ENCODE measurements at regions not wholly inside any gene's neighbourhood (a gene's known extent, or its start where the extent isn't known, plus 50 kb on each side); places are given as distances from the start of the nearest gene placed in this dataset.

GRCh38 chr3:30226601-30227151 lies 379.7 kb upstream of the TGFBR2 start:
- no peak overlapping the region for H3K4me3 Mint-ChIP-seq
- H3K4me1 Mint-ChIP-seq = 0 out of 3 replicates have a peak, but pooled peaks cover 4% of the 10 kb centered on the region
- Histone ChIP-seq H4K20me1 (replicated peaks; ENCODE audit: insufficient read depth) (no peaks in the 10 kb centered on the region), H3K27ac (ENCODE audit: low read depth) (no peak overlapping the region), H3K4me3 (no peak overlapping the region), H3K79me2 (replicated peaks; ENCODE audit: insufficient read depth) (no peaks in the 10 kb centered on the region), H3K27me3 (ENCODE audit: insufficient read depth) (no peaks in the 10 kb centered on the region), H3K36me3 (ENCODE audit: insufficient read depth) (no peaks in the 10 kb centered on the region), H2AFZ (no peak overlapping the region), H3K9me2 (ENCODE audit: insufficient read depth) (no peaks in the 10 kb centered on the region), H3K4me1 (ENCODE audit: insufficient read depth) (peaks cover 4% of the 10 kb centered on the region; the same call in 1 of the 2 replicates), H3F3A (replicated peaks; ENCODE audit: low read depth) (no peaks in the 10 kb centered on the region), H3K4me2 (no peak overlapping the region)
- no peaks in the 10 kb centered on the region for H3K9me3 Mint-ChIP-seq
- ATAC-seq (no peak), DNase-seq (ENCODE audit: low spot score) (no peak)
- H3K36me3 Mint-ChIP-seq (ENCODE audit: low read depth) = no peaks in the 10 kb centered on the region
- TF ChIP-seq, protein P1, sequence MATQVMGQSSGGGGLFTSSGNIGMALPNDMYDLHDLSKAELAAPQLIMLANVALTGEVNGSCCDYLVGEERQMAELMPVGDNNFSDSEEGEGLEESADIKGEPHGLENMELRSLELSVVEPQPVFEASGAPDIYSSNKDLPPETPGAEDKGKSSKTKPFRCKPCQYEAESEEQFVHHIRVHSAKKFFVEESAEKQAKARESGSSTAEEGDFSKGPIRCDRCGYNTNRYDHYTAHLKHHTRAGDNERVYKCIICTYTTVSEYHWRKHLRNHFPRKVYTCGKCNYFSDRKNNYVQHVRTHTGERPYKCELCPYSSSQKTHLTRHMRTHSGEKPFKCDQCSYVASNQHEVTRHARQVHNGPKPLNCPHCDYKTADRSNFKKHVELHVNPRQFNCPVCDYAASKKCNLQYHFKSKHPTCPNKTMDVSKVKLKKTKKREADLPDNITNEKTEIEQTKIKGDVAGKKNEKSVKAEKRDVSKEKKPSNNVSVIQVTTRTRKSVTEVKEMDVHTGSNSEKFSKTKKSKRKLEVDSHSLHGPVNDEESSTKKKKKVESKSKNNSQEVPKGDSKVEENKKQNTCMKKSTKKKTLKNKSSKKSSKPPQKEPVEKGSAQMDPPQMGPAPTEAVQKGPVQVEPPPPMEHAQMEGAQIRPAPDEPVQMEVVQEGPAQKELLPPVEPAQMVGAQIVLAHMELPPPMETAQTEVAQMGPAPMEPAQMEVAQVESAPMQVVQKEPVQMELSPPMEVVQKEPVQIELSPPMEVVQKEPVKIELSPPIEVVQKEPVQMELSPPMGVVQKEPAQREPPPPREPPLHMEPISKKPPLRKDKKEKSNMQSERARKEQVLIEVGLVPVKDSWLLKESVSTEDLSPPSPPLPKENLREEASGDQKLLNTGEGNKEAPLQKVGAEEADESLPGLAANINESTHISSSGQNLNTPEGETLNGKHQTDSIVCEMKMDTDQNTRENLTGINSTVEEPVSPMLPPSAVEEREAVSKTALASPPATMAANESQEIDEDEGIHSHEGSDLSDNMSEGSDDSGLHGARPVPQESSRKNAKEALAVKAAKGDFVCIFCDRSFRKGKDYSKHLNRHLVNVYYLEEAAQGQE (IDR thresholded peaks at IDR 0.05; ENCODE audit: unreplicated experiment) = no peak
- TF ChIP-seq ETS1 (IDR thresholded peaks at IDR 0.05) (no peak), EZH2phosphoT487 (IDR thresholded peaks at IDR 0.05; ENCODE audit: unreplicated experiment) (no peak), JUNB (IDR thresholded peaks at IDR 0.05; ENCODE audit: unreplicated experiment) (no peak), STAT1 (IDR thresholded peaks at IDR 0.05; ENCODE audit: unreplicated experiment) (no peak), ZNF331 (CRISPR knock-in tag; IDR thresholded peaks at IDR 0.05; ENCODE audit: low read depth) (no peak), ZNF114 (CRISPR knock-in tag; IDR thresholded peaks at IDR 0.05) (no peak)
- H3K27me3 Mint-ChIP-seq (ENCODE audit: insufficient read depth, low read depth, poor library complexity) = no peaks in the 10 kb centered on the region
- H3K27ac Mint-ChIP-seq = no peak overlapping the region

DNA sequence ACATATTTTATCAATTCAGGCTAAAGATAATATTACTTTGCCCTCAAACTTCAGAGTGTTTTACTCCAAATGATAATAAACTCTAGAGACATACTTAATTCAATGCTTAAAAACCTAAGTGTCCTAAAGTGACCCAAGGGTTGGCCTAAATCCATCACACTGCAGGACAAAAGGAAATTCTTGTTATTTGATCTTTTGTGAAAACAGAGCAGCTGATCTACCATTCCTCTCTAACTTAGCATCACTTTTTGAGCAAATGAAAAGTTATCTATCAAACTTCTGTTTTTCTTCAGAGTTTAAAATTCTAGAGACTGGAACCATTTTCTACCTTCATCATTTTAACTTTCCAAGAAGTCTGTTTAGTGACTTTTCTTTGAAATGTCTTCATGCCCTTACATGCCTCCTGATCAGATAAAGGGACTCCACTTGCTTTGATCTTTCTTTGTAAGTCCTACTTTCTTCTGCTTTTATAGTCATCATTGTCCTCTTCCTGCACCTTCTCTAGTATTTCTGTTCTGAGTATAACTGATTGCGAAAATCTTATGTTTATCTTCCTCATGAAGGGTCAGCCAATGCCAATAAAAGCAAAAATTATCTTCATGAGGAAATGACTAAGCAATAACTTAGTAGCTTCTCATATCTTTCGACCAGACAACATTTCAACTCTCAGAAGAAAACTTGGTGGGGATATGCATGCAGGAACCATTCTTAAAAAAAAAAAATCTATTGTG lies 378.7 kb upstream of the TGFBR2 start:
- no peak overlapping the region for H3K27ac Mint-ChIP-seq
- H3K4me1 ChIP-seq (ENCODE audit: insufficient read depth) = peaks cover 13% of the 10 kb centered on the region
- no peaks in the 10 kb centered on the region for H3K9me2 ChIP-seq (ENCODE audit: insufficient read depth)
- no peaks in the 10 kb centered on the region for H3K36me3 ChIP-seq (ENCODE audit: insufficient read depth)
- no peak overlapping the region for H2AFZ ChIP-seq
- H4K20me1 ChIP-seq (replicated peaks; ENCODE audit: insufficient read depth) = no peaks in the 10 kb centered on the region
- no peaks in the 10 kb centered on the region for H3K36me3 Mint-ChIP-seq (ENCODE audit: low read depth)
- no peaks in the 10 kb centered on the region for H3F3A ChIP-seq (replicated peaks; ENCODE audit: low read depth)
- DNase-seq (ENCODE audit: low spot score) (no peak), ATAC-seq (no peak)
- H3K79me2 ChIP-seq (replicated peaks; ENCODE audit: insufficient read depth) = no peaks in the 10 kb centered on the region
- H3K4me2 ChIP-seq = no peak overlapping the region
- H3K27me3 Mint-ChIP-seq (ENCODE audit: insufficient read depth, low read depth, poor library complexity) = no peaks in the 10 kb centered on the region
- H3K9me3 Mint-ChIP-seq = no peaks in the 10 kb centered on the region
- H3K27ac ChIP-seq (ENCODE audit: low read depth) = no peak overlapping the region
- H3K4me1 Mint-ChIP-seq = peaks cover 14% of the 10 kb centered on the region; the same call in 2 of the 3 replicates
- no peak overlapping the region for H3K4me3 Mint-ChIP-seq
- TF ChIP-seq CTCF (conservative IDR thresholded peaks at IDR 0.05; ENCODE audit: low read depth in 2 of 2) (no peak), POLR2AphosphoS5 (IDR thresholded peaks at IDR 0.05; ENCODE audit: low read depth) (no peak), CREB1 (CRISPR knock-in tag; IDR thresholded peaks at IDR 0.05; ENCODE audit: low read depth) (no peak)
- H3K27me3 ChIP-seq (ENCODE audit: insufficient read depth) = no peaks in the 10 kb centered on the region
- no peak overlapping the region for H3K4me3 ChIP-seq

Data from GM23338 (cell line).